HUES6 (cell line): ENCODE measurements at regions not wholly inside any gene's neighbourhood (a gene's known extent, or its start where the extent isn't known, plus 50 kb on each side); places are given as distances from the start of the nearest gene placed in this dataset.

Experiments
- H3K27ac ChIP-seq: 2 replicates; pipeline ENCODE4 v1.7.0; 2013; ENCODE audit warnings: low read depth, mild to moderate bottlenecking, low read length, inconsistent platforms
- H3K27me3 ChIP-seq: 2 replicates; pipeline ENCODE4 v1.6.1; 2013; ENCODE audit warnings: low read length; ENCODE audit not compliant: control insufficient read depth, insufficient read depth
- H3K36me3 ChIP-seq: 2 replicates; pipeline ENCODE4 v1.6.1; 2013; ENCODE audit warnings: low read length; ENCODE audit not compliant: control insufficient read depth, insufficient read depth
- H3K4me1 ChIP-seq: 2 replicates; pipeline ENCODE4 v1.6.1; 2013; ENCODE audit warnings: low read length; ENCODE audit not compliant: control insufficient read depth, insufficient read depth
- H3K4me3 ChIP-seq: 2 replicates; pipeline ENCODE4 v1.5.1; 2013; ENCODE audit warnings: low read depth, low read length
- H3K9ac ChIP-seq: one replicate; pipeline ENCODE4 v1.6.1; 2013; ENCODE audit warnings: mild to moderate bottlenecking, low read length
- H3K9me3 ChIP-seq: 2 replicates; pipeline ENCODE4 v1.6.1; 2013; ENCODE audit warnings: low read depth, low read length; ENCODE audit not compliant: control insufficient read depth, insufficient read depth

DNA sequence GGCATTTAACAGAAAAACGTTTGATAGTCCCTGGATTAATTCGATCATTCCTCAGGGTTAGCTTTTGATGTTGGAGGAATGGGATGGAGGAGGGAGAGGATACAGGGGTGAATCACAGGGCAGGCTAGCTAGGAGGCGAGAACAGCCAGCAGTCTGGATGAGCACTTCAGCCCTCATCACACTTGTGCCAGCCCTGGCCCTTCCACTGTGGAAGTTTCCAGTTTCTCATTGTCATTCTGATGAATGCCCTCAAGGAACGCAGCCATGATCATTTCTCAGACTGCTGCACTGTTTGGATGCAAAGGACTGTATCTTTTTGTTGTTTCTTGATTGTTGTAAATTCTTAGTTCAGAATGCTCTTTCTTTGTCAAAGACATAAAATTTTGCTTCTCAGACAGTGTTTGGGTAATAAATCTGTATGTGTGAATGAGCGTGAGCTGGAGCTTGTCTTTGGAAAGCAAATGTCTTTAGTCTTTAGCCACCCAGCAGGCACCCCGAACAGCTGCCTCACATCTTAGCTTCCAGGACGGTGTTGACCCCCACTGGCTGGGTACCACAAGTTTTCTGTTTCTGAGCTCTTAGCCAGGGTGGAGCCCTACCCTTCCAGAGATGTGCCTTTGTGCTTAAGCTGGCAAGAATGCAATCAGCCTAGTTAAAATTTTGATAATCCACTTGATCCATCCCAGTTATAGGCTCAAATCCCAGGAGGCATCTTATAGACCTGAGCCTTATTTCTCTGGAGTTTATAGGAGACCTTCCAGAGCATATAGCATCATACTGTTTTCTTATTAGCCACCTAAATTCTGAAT, 121.1 kb downstream of the PDCD6IP start:
- no peaks in the 10 kb centered on the region for H3K27me3 ChIP-seq
- H3K4me1 ChIP-seq = peaks cover 11% of the 10 kb centered on the region
- H3K9me3 ChIP-seq = no peaks in the 10 kb centered on the region
- no peaks in the 10 kb centered on the region for H3K36me3 ChIP-seq
- no peak overlapping the region for H3K9ac ChIP-seq
- no peak overlapping the region for H3K4me3 ChIP-seq
- H3K27ac ChIP-seq = no peak overlapping the region

GRCh38 chr3:33920511-33920910, 122.1 kb downstream of the PDCD6IP start:
- Histone ChIP-seq H3K36me3 (no peaks in the 10 kb centered on the region), H3K27ac (no peak overlapping the region), H3K4me1 (peaks cover 11% of the 10 kb centered on the region), H3K9ac (no peak overlapping the region), H3K9me3 (no peaks in the 10 kb centered on the region), H3K4me3 (no peak overlapping the region), H3K27me3 (no peaks in the 10 kb centered on the region)

- Histone ChIP-seq H3K36me3 (no peaks in the 10 kb centered on the region), H3K9ac (no peak overlapping the region), H3K4me3 (no peak overlapping the region), H3K9me3 (no peaks in the 10 kb centered on the region), H3K4me1 (peaks cover 11% of the 10 kb centered on the region), H3K27ac (no peak overlapping the region), H3K27me3 (no peaks in the 10 kb centered on the region)
Observed at GRCh38 chr3:33921608-33922007, 123.2 kb downstream of the PDCD6IP start.

- no peaks in the 10 kb centered on the region for H3K9me3 ChIP-seq
- no peak overlapping the region for H3K9ac ChIP-seq
- H3K4me3 ChIP-seq = no peak overlapping the region
- no peak overlapping the region for H3K27ac ChIP-seq
- no peaks in the 10 kb centered on the region for H3K36me3 ChIP-seq
- no peaks in the 10 kb centered on the region for H3K27me3 ChIP-seq
- H3K4me1 ChIP-seq = no peaks in the 10 kb centered on the region
Observed at GRCh38 chr3:33926998-33927605, 128.7 kb downstream of the PDCD6IP start.

DNA sequence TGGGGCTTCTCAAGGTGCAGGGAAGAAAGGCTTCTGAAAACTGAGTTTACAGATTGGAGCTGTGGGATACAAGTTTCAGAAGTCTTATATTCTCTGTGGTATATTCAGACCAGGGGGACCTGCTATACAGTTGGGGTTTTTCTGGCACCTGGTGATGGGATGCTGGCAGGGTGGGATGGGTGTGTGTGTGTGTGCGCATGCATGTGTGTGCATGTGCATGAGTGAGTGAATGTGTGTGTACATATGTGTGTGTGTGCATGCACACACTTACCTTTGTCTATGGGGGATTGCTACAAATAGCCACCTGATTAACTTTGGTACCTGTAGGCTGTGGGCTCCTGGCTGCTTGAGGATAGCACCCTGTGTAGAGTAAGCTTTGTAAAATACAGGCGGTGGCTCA, 131.4 kb downstream of the PDCD6IP start:
- Histone ChIP-seq H3K36me3 (no peaks in the 10 kb centered on the region), H3K27ac (no peak overlapping the region), H3K4me3 (no peak overlapping the region), H3K9me3 (no peaks in the 10 kb centered on the region; the same call in 1 of the 2 replicates), H3K4me1 (no peaks in the 10 kb centered on the region), H3K27me3 (no peaks in the 10 kb centered on the region), H3K9ac (no peak overlapping the region)

DNA sequence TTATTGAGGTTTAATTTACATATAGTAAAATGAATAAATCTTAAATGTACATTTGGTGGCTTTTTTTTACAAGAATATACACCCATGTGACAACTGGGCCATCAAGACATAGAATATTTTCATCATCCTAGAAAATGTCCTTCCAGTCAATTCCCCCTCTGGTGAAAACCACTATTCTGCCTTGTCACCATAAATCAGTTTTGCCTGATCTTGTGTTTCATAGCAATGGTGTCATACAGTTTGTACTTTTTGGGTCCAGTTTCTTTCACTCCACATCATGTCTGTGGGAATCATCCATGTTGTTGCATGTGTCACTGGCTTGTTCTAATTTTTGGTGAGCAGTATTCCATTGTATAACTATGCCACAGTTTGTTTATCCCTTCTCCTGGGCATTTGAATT, 133.1 kb downstream of the PDCD6IP start:
- H3K4me1 ChIP-seq = no peaks in the 10 kb centered on the region
- no peaks in the 10 kb centered on the region; the same call in 1 of the 2 replicates for H3K9me3 ChIP-seq
- no peak overlapping the region for H3K9ac ChIP-seq
- no peaks in the 10 kb centered on the region for H3K27me3 ChIP-seq
- H3K4me3 ChIP-seq = no peak overlapping the region
- no peak overlapping the region for H3K27ac ChIP-seq
- no peaks in the 10 kb centered on the region for H3K36me3 ChIP-seq

DNA sequence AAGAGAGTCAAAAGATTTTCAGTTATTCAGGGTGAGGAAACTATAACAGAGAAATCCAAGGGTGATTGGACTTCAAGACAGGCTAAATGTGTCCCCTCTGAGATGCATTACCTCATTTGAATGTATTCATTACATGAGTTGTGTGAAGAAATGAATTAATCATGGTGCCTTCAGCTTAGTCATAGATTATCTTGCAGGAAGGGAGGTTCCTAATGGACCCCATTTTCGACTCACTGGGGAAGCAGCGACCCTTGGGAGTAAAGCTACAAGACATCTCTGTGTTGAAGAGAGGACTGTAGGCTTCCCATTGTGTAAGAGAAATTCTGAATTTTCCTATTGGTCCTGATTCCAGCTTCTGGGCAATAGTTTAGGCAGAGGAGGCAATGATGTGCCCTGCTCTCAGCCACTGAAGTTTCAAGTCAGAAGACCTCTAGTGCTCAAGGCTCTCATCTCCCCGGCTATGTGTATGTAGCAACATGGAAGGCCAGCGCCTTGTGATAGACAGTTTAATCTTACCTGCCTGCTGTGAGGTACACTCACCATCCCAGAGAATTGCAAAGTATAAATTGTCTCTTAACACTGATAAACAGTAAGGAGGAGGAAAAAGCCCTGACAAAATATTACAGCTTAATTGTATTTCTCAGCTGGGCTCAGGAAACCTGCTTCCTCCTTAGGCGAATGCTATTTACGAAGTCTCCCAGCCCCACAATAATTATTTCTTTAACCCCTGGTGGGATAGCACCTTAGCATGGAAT, 133.8 kb downstream of the PDCD6IP start:
- H3K4me1 ChIP-seq = 0 out of 2 replicates have a peak, but pooled peaks cover 2% of the 10 kb centered on the region
- H3K27me3 ChIP-seq = no peaks in the 10 kb centered on the region
- no peaks in the 10 kb centered on the region; the same call in 1 of the 2 replicates for H3K9me3 ChIP-seq
- no peak overlapping the region for H3K27ac ChIP-seq
- no peak overlapping the region for H3K4me3 ChIP-seq
- no peak overlapping the region for H3K9ac ChIP-seq
- no peaks in the 10 kb centered on the region for H3K36me3 ChIP-seq

DNA sequence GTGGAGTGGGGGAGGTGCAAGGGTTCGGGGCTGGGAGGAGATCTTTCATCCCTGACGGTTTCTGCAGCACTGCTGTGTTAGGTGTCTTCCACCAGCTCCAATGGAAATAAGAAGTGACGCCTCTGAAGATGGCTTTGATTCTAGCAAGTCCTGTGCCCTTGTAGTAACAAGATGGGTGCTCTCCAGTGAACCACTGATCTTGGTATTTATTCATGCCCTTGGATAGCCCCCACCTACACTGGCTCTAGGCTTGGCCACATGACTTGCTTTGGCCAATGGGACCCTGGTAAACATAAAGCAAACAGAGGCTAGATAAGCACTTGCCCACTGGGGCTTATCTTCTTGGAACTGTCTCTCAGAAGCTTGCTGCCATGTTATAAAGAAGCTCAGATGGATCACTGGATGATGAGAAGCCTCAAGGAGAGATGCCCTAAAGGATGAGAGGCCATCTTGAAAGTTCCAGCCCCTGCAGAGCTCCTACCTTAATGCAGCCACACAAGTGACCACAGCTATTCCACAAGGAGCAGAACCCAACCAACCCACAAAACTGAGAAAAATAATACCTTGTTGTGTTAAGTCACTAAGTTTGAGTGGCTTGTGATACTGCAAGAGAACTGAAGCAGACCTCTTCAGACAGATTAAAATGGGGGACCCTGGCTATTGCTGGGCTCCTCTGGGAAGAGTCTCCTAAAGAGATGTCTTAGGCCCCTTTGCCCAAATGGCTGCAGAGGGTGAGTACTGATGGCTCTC, 137.9 kb downstream of the PDCD6IP start:
- H3K36me3 ChIP-seq = no peaks in the 10 kb centered on the region
- H3K27ac ChIP-seq = no peak overlapping the region
- H3K4me3 ChIP-seq = no peak overlapping the region
- H3K9ac ChIP-seq = no peak overlapping the region
- H3K4me1 ChIP-seq = 0 out of 2 replicates have a peak, but pooled peaks cover 2% of the 10 kb centered on the region
- H3K27me3 ChIP-seq = no peaks in the 10 kb centered on the region
- no peaks in the 10 kb centered on the region; the same call in 1 of the 2 replicates for H3K9me3 ChIP-seq

DNA sequence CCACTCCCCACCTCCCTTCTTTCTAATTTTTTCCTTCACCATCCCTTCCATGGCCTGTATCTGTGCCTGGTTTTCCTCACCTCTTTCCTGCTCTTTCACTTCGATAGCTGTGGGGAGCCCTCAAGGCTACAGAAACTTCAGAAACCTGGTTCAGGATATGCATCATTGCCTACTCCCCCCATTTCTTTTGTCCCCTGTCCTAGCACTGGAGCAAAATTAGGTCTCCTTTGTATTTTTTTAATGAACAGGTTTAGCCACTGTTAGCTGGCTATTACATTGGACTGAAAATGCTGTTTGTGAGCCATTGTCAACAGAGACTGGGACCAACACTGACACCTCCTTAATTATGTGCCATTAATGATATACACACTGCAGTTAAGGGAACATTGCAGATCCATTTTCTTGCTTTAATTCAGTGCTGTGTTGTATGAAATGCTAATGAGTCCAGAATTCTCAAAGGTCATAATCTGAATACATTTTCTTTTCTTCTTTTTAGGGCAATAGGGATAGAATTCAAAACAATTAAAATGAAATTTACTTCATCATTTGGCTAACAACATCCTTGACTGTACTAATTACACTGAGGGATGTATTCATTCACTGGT, 138.6 kb downstream of the PDCD6IP start:
- Histone ChIP-seq H3K27me3 (no peaks in the 10 kb centered on the region), H3K9me3 (no peaks in the 10 kb centered on the region; the same call in 1 of the 2 replicates), H3K4me1 (0 out of 2 replicates have a peak, but pooled peaks cover 2% of the 10 kb centered on the region), H3K36me3 (no peaks in the 10 kb centered on the region), H3K4me3 (no peak overlapping the region), H3K27ac (no peak overlapping the region), H3K9ac (no peak overlapping the region)

DNA sequence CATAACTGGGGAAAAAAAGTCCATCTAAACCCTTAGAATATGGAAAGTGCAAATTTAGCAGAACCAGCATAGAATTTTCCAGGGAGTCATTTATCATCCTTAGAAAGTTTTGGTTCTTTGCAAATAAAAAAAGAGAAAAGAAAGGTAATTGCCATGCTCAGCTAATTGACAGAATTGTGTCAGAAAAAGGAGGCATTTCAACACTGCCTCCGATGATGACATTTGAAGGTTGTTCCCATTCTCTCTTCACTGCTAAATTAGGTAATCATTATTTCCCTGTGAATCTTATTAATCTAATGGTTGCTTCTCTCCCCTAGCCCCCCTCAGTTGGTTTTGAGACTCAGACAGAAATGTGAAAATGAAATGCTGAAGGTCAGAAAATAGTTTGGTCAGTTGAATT, 139.2 kb downstream of the PDCD6IP start:
- H3K9ac ChIP-seq = no peak overlapping the region

More for the DNA sequence above, 139.2 kb downstream of the PDCD6IP start:
- no peaks in the 10 kb centered on the region; the same call in 1 of the 2 replicates for H3K9me3 ChIP-seq
- no peak overlapping the region for H3K27ac ChIP-seq
- 0 out of 2 replicates have a peak, but pooled peaks cover 2% of the 10 kb centered on the region for H3K4me1 ChIP-seq
- no peak overlapping the region for H3K4me3 ChIP-seq
- H3K36me3 ChIP-seq = no peaks in the 10 kb centered on the region
- H3K27me3 ChIP-seq = no peaks in the 10 kb centered on the region
